H1 (cell line): ENCODE measurements at regions not wholly inside any gene's neighbourhood (a gene's known extent, or its start where the extent isn't known, plus 50 kb on each side); places are given as distances from the start of the nearest gene placed in this dataset.
A peak's percentile ranks its signal among the peaks of the same experiment; 100 is the strongest.

Experiments
- ASH2L ChIP-seq: fragments of 200-600, 300-600 bp; sonication (generic); IDR thresholded peaks from one replicate; pipeline ENCODE4 v1.7.1; 2017; ENCODE audit warnings: low read length
- CBX5 ChIP-seq: fragments of 300-800, 300-1000 bp; sonication (generic); IDR thresholded peaks from 2 replicates; pipeline ENCODE4 v1.7.1; 2016; ENCODE audit warnings: antibody characterized with exemption, low read length, low read depth
- CHD2 ChIP-seq: IDR thresholded peaks from 2 replicates; pipeline ENCODE4 v1.6.1; 2012; ENCODE audit warnings: low read length, improper control_type of control experiment
- EGR1 ChIP-seq: IDR thresholded peaks from 2 replicates; pipeline ENCODE4 v1.6.1; 2011; ENCODE audit warnings: low read depth, low read length, borderline replicate concordance
- EP300 ChIP-seq, 2 experiments: IDR thresholded peaks; 1 replicate in 1 of 2; 2 replicates in 1 of 2; pipeline ENCODE4 v1.6.1; 2011 to 2012; ENCODE audit warnings: low read depth in 2 of 2, low read length in 2 of 2, mild to moderate bottlenecking in 2 of 2, borderline replicate concordance in 1 of 2, inconsistent platforms in 1 of 2, moderate library complexity in 1 of 2
- EZH2 ChIP-seq: fragments of 200-600 bp; sonication (generic); IDR thresholded peaks from 2 replicates; pipeline ENCODE4 v1.7.1; 2012; ENCODE audit warnings: low read depth, mild to moderate bottlenecking, moderate library complexity, low read length, inconsistent platforms; ENCODE audit not compliant: severe bottlenecking
- GABPA ChIP-seq: IDR thresholded peaks from 2 replicates; pipeline ENCODE4 v1.6.1; 2011; ENCODE audit warnings: mild to moderate bottlenecking, low read length, moderate library complexity, borderline replicate concordance; ENCODE audit not compliant: insufficient read depth
- HDAC2 ChIP-seq, 2 experiments: fragments of 300-600 bp in 1 of 2; sonication (generic) in 1 of 2; IDR thresholded peaks; 2 replicates each; pipeline ENCODE4 v1.6.1; 2011 to 2012; ENCODE audit warnings: low read depth in 2 of 2, low read length in 2 of 2, mild to moderate bottlenecking in 2 of 2, moderate library complexity in 2 of 2, borderline replicate concordance in 1 of 2, inconsistent platforms in 1 of 2
- JUND ChIP-seq: IDR thresholded peaks from 2 replicates; pipeline ENCODE4 v1.6.1; 2011; ENCODE audit warnings: mild to moderate bottlenecking, improper control_type of control experiment, low read length
- KDM4A ChIP-seq: IDR thresholded peaks from one replicate; pipeline ENCODE4 v1.7.1; 2012; ENCODE audit warnings: low read depth, mild to moderate bottlenecking, moderate library complexity, low read length, inconsistent platforms; ENCODE audit not compliant: severe bottlenecking
- NANOG ChIP-seq: IDR thresholded peaks from 2 replicates; pipeline ENCODE4 v1.6.1; 2011; ENCODE audit warnings: low read length, low read depth, mild to moderate bottlenecking, inconsistent platforms; ENCODE audit not compliant: insufficient read depth, poor library complexity, severe bottlenecking
- POLR2A ChIP-seq, 2 experiments: IDR thresholded peaks; 1 replicate in 1 of 2; 2 replicates in 1 of 2; pipeline ENCODE4 v1.6.1; 2011; ENCODE audit warnings: low read depth in 2 of 2, low read length in 2 of 2, mild to moderate bottlenecking in 2 of 2; ENCODE audit errors: control extremely low read depth in 1 of 2
- POLR2AphosphoS5 ChIP-seq: IDR thresholded peaks from 2 replicates; pipeline ENCODE4 v1.6.1; 2011; ENCODE audit warnings: low read depth, low read length
- RFX5 ChIP-seq: IDR thresholded peaks from 2 replicates; pipeline ENCODE4 v1.6.1; 2011; ENCODE audit warnings: low read depth, low read length, improper control_type of control experiment, borderline replicate concordance
- RNF2 ChIP-seq: fragments of 200-900, 300-1000 bp; sonication (generic); IDR thresholded peaks from 2 replicates; pipeline ENCODE4 v1.7.1; 2016; ENCODE audit warnings: borderline replicate concordance, low read depth, mild to moderate bottlenecking, antibody characterized with exemption, low read length; ENCODE audit not compliant: poor library complexity, severe bottlenecking; ENCODE audit errors: missing control alignments
- RXRA ChIP-seq: IDR thresholded peaks from 2 replicates; pipeline ENCODE4 v1.6.1; 2011; ENCODE audit warnings: low read depth, mild to moderate bottlenecking, low read length, moderate library complexity; ENCODE audit not compliant: insufficient read depth
- TCF12 ChIP-seq: IDR thresholded peaks from 2 replicates; pipeline ENCODE4 v1.6.1; 2011; ENCODE audit warnings: low read depth, mild to moderate bottlenecking, low read length

DNA sequence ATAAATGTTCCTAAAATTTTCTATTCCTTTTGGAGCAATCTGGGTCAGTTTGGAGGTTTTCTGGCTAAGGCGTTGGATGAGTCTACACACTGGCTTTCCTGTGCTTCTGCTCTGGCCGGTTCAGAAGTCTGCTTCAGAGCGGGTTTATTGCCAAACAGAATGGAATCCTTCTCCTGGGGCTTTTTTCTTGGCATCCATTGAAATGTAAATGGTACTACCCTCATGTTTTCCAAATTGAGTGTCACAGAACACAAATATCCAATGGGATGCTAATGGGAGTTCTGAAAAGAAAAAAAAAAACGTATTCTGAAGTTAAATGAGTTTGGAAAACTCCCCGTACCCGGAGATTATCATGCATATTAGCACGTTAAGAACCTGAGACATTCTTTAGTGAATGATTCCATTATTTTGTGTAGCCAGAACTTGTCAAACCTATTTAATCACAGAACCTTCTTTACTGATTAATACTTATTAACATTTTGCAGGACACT, 930.3 kb downstream of the QKI start (continued):
- TF ChIP-seq GABPA (no peak), HDAC2 (IDR thresholded peaks at IDR 0.05; ENCODE audit: borderline replicate concordance in 1 of 2, low read depth in 2 of 2, low read length in 2 of 2) (no peak), RFX5 (no peak), RXRA (no peak), TCF12 (no peak), JUND (peak; percentile 36; the same call in 1 of the 2 replicates), EP300 (IDR thresholded peaks at IDR 0.05; ENCODE audit: borderline replicate concordance in 1 of 2, low read depth in 2 of 2, low read length in 2 of 2) (peak in 1 of 2 experiments; percentile 62; a peak in 1 of 3 replicates), EZH2 (no peak), POLR2AphosphoS5 (no peak), EGR1 (no peak), ASH2L (no peak), RNF2 (no peak), CBX5 (no peak), KDM4A (no peak), CHD2 (no peak), NANOG (no peak), POLR2A (IDR thresholded peaks at IDR 0.05; ENCODE audit: control extremely low read depth in 1 of 2, low read depth in 2 of 2, low read length in 2 of 2) (peak in 1 of 2 experiments; percentile 58; a peak in 1 of 3 replicates)
